Activated T-helper 1 cell treated with anti-CD3 and anti-CD28 coated beads, Interleukin-12 subunit alpha, Interleukin-12 subunit beta, Interleukin-2, Interleukin-4 antibody, amounts not matched to agents 30 ng/mL and 10 ng/mL and 1 ng/mL, durations not matched to agents 14 hours and 24 hours and 36 hours (primary cell): ENCODE measurements at regions not wholly inside any gene's neighbourhood (a gene's known extent, or its start where the extent isn't known, plus 50 kb on each side); places are given as distances from the start of the nearest gene placed in this dataset.

Experiments
- DNase-seq: peaks from one replicate; pipeline ENCODE4 v3.0.0; 2021; ENCODE audit warnings: low spot score
- H3K27ac Mint-ChIP-seq: one replicate; pipeline ENCODE4 v1.8.0; 2021; ENCODE audit warnings: mild to moderate bottlenecking, mixed read lengths
- H3K27me3 Mint-ChIP-seq: one replicate; pipeline ENCODE4 v1.8.0; 2022; ENCODE audit warnings: mild to moderate bottlenecking, moderate library complexity, mixed read lengths; ENCODE audit not compliant: insufficient read depth
- H3K36me3 Mint-ChIP-seq: one replicate; pipeline ENCODE4 v1.8.0; 2021; ENCODE audit warnings: low read depth, mixed read lengths
- H3K4me1 Mint-ChIP-seq: one replicate; pipeline ENCODE4 v1.8.0; 2021; ENCODE audit warnings: low read depth, mixed read lengths
- H3K4me3 Mint-ChIP-seq: one replicate; pipeline ENCODE4 v1.8.0; 2021; ENCODE audit warnings: mild to moderate bottlenecking, moderate library complexity, mixed read lengths
- H3K9me3 Mint-ChIP-seq: one replicate; pipeline ENCODE4 v1.8.0; 2021; ENCODE audit warnings: mixed read lengths
- intact Hi-C: fragments of 100-400 bp; cut with micrococcal nuclease; formaldehyde crosslinking; loops from one replicate; pipeline ENCODE4 v1.15.1; 2024

DNA sequence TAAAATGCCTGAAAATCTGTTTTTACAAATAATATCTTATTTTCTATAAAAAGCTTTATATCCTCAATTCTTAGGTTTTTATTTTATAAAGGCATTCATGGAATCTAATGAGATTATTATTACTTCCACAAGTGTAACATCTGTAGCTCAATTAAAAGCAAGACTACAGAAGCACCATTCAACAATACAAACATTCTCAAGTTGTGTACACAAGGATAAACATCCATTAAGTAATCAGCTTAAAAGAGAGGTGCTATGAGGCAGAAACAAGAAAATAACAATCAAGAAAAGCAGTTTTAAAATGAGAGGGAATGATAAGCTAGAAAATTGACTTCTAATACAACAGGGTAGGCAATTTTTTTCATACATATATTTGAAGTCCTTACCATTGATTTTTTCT, 326.1 kb downstream of the MRPL39 start:
- peaks cover 4% of the 10 kb centered on the region for H3K27me3 Mint-ChIP-seq
- DNase-seq, result no peak
- H3K9me3 Mint-ChIP-seq, result no peaks in the 10 kb centered on the region
- intact Hi-C loops, result loop anchor here (10.0 kb wide), 1 partner anchor 294 kb away; no protein-coding TSS in a partner anchor
- H3K36me3 Mint-ChIP-seq, result no peaks in the 10 kb centered on the region
- no peak overlapping the region for H3K4me3 Mint-ChIP-seq
- H3K27ac Mint-ChIP-seq, result no peak overlapping the region
- no peaks in the 10 kb centered on the region for H3K4me1 Mint-ChIP-seq

GRCh38 chr21:25280061-25280460, 327.2 kb downstream of the MRPL39 start:
- Mint-ChIP-seq H3K27me3 (peaks cover 4% of the 10 kb centered on the region), H3K4me1 (no peaks in the 10 kb centered on the region), H3K9me3 (no peaks in the 10 kb centered on the region), H3K4me3 (no peak overlapping the region), H3K27ac (no peak overlapping the region), H3K36me3 (no peaks in the 10 kb centered on the region)
- no peak for DNase-seq
- intact Hi-C loops, result loop anchor here (10.0 kb wide), 1 partner anchor 295 kb away; no protein-coding TSS in a partner anchor

DNA sequence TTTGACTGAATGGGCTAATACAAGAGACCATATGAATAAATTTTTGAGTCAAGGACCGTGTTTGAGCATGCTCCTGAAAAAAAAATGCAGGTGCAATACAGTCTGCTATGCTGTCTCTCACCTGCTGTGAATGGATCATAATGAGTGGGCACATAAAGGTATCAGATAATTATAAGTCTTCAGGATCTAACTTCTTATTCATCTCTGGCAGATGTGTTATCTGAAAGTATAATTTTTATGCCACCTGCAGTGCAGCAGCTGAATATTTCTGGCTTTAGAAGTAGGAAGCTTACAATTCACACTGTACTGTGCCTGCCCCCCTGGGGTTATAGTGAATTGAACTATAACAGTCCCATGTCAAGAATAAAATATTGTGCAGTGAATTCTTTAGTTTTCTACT, 333.3 kb downstream of the MRPL39 start:
- DNase-seq, result no peak
- no peaks in the 10 kb centered on the region for H3K9me3 Mint-ChIP-seq
- no peaks in the 10 kb centered on the region for H3K27me3 Mint-ChIP-seq
- intact Hi-C loops, result no loop called here
- no peak overlapping the region for H3K4me3 Mint-ChIP-seq
- no peaks in the 10 kb centered on the region for H3K4me1 Mint-ChIP-seq
- no peak overlapping the region for H3K27ac Mint-ChIP-seq
- no peaks in the 10 kb centered on the region for H3K36me3 Mint-ChIP-seq

DNA sequence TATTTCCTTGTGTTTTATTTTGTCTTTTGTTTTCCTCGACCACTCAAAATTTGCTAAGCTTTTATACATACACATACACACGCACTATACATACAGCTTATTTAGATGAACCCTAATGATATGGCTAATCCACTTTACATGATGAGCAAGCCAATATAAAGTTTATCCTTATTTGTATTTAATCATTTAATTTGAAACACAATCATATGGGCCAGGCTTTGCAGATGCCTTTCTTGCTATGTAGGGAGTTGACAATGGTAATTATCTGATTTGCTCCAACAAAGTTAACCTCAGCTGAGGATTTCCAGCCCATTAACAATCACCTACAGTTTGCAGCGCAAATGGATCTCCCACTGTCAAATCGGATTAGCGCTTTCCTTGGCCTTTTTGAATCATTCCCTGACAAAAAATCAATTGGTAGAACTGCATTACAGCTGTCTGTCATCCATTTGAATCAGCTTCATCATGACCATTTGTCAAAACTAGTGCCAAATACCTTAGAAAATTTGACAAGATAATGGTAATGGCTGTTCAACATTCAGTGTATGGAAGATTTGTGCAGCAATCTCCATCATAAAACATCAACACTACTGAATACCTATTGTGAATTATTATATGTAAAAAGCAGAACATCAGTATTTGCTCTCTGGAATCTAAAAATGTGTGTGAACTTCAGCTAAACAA, 352.6 kb downstream of the MRPL39 start:
- no peak overlapping the region for H3K27ac Mint-ChIP-seq
- H3K36me3 Mint-ChIP-seq, result no peaks in the 10 kb centered on the region
- intact Hi-C loops, result no loop called here
- no peaks in the 10 kb centered on the region for H3K9me3 Mint-ChIP-seq
- H3K27me3 Mint-ChIP-seq, result peaks cover 6% of the 10 kb centered on the region
- no peaks in the 10 kb centered on the region for H3K4me1 Mint-ChIP-seq
- no peak overlapping the region for H3K4me3 Mint-ChIP-seq
- no peak for DNase-seq

DNA sequence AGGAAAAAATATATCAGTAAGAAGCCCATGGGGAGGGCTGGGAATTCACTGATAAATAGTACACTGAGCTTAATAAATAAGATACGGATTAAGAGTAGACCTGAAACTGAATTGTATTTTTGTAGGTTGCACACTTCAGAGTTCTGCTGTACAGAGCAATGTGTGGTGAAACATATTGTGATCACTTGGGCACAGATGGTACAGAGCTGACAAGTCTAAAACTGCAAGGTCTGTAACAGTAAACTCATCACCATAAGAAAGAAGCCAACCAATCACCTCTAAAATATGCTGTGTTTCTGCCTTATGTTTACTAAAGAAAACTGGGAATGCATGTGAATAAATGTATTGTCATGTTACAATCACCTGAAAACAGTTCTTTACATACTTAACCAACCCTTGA, 360.7 kb downstream of the MRPL39 start:
- Mint-ChIP-seq H3K27ac (no peak overlapping the region), H3K4me1 (no peaks in the 10 kb centered on the region), H3K27me3 (peaks cover 2% of the 10 kb centered on the region), H3K4me3 (no peak overlapping the region), H3K9me3 (no peaks in the 10 kb centered on the region), H3K36me3 (no peaks in the 10 kb centered on the region)
- no peak for DNase-seq
- intact Hi-C loops, result no loop called here

GRCh38 chr21:25244735-25245134, 362.5 kb downstream of the MRPL39 start:
- no peaks in the 10 kb centered on the region for H3K4me1 Mint-ChIP-seq
- H3K9me3 Mint-ChIP-seq, result no peaks in the 10 kb centered on the region
- DNase-seq, result no peak
- intact Hi-C loops, result no loop called here
- H3K4me3 Mint-ChIP-seq, result no peak overlapping the region
- no peaks in the 10 kb centered on the region for H3K36me3 Mint-ChIP-seq
- H3K27me3 Mint-ChIP-seq, result no peaks in the 10 kb centered on the region
- no peak overlapping the region for H3K27ac Mint-ChIP-seq

GRCh38 chr21:25243808-25244207, 363.5 kb downstream of the MRPL39 start:
- no peak for DNase-seq
- Mint-ChIP-seq H3K27me3 (no peaks in the 10 kb centered on the region), H3K4me1 (no peaks in the 10 kb centered on the region), H3K36me3 (no peaks in the 10 kb centered on the region), H3K9me3 (no peaks in the 10 kb centered on the region), H3K4me3 (no peak overlapping the region), H3K27ac (no peak overlapping the region)
- intact Hi-C loops, result no loop called here

DNA sequence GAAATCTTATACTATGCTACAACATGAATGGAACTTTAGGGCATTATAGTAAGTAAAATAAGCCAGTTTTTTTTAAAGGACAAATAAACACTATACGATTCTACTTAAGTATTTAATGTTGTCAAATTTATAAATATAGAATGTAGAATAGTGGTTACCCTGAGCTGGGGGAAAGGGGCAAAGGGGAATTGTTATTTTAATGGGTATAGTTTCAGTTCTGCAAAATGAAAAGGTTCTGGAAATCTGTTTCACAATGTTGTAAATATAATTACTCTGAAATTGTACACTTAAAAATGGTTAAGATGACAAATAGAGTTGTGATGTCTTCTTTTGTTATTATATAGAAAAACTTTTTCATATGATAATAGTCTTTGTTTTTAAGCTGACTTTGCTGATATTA, 366.3 kb downstream of the MRPL39 start:
- Mint-ChIP-seq H3K4me3 (no peak overlapping the region), H3K4me1 (no peaks in the 10 kb centered on the region), H3K27me3 (no peaks in the 10 kb centered on the region), H3K27ac (no peak overlapping the region), H3K9me3 (peaks cover 10% of the 10 kb centered on the region), H3K36me3 (no peaks in the 10 kb centered on the region)
- intact Hi-C loops, result no loop called here
- no peak for DNase-seq

GRCh38 chr21:25234857-25235801, 372.2 kb downstream of the MRPL39 start:
- peaks cover 4% of the 10 kb centered on the region for H3K4me1 Mint-ChIP-seq
- no peak overlapping the region for H3K4me3 Mint-ChIP-seq
- H3K36me3 Mint-ChIP-seq, result no peaks in the 10 kb centered on the region
- H3K27ac Mint-ChIP-seq, result no peak overlapping the region
- peaks cover 15% of the 10 kb centered on the region for H3K9me3 Mint-ChIP-seq
- intact Hi-C loops, result no loop called here
- DNase-seq, result no peak
- peaks cover 4% of the 10 kb centered on the region for H3K27me3 Mint-ChIP-seq

DNA sequence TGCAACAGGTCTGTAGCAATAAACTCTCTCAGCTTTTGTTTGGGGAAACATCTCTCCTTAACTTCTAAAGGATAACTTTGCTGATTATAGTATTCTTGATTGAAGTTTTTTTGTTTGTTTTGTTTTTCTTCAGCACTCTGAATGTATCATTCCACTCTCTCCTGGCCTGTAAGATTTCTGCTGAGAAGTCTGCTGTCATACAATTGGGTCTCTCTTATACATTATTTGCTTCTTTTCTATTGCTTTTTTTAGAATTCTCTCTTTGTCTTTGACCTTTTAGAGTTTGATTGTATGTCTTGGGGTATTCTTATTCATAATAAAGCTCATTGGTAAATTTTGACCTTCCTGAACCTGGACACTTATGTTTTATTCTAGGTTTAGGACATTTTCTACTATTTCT, 386.3 kb downstream of the MRPL39 start:
- intact Hi-C loops, result no loop called here
- no peaks in the 10 kb centered on the region for H3K4me1 Mint-ChIP-seq
- no peak overlapping the region for H3K27ac Mint-ChIP-seq
- DNase-seq, result no peak
- H3K36me3 Mint-ChIP-seq, result no peaks in the 10 kb centered on the region
- H3K4me3 Mint-ChIP-seq, result no peak overlapping the region
- H3K27me3 Mint-ChIP-seq, result no peaks in the 10 kb centered on the region
- H3K9me3 Mint-ChIP-seq, result peaks cover 7% of the 10 kb centered on the region

DNA sequence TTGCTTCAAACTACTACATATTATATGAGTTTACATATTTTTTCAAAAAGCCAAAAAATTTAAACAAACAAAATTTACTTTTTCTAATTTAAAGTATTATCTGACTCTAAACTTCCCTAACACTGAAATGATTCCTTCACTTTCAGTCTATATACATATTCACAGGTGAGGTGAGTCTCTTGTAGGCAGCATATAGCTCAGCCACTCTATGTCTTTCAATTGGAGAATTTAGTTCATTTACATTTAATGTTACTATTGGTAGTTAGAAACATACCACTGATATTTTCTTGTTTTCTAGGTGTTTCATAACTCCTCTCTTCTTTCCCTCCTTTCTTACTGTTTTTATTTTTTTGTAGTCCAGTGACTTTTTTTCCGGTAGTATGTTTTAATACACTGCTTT, 387.1 kb downstream of the MRPL39 start:
- Mint-ChIP-seq H3K4me1 (no peaks in the 10 kb centered on the region), H3K27ac (no peak overlapping the region), H3K4me3 (no peak overlapping the region), H3K36me3 (no peaks in the 10 kb centered on the region), H3K9me3 (peaks cover 7% of the 10 kb centered on the region), H3K27me3 (no peaks in the 10 kb centered on the region)
- intact Hi-C loops, result no loop called here
- no peak for DNase-seq

GRCh38 chr21:25215698-25216384, 391.4 kb downstream of the MRPL39 start:
- Mint-ChIP-seq H3K9me3 (peaks cover under 1% of the 10 kb centered on the region), H3K4me3 (no peak overlapping the region), H3K36me3 (no peaks in the 10 kb centered on the region), H3K27me3 (no peaks in the 10 kb centered on the region), H3K27ac (no peak overlapping the region), H3K4me1 (no peaks in the 10 kb centered on the region)
- intact Hi-C loops, result no loop called here
- no peak for DNase-seq

DNA sequence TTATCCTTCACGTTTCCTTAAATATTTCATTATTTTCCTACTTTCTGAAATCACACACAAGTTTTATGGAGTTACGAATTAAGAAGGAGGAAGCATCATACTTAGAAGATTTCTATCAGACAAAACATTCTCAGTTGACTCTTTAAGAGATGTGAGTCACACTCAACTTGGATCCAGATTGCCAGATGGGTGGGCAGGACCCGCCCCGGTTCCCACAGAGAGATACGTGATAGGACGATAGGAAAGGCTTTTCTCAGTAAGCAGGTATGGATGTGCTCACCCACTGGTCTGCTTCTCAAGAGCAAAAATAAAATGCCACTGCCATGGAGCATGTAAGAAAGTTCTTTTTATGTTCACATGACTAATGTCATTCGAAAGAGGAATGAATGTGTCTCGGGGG, 392.6 kb downstream of the MRPL39 start:
- no peak for DNase-seq
- Mint-ChIP-seq H3K4me3 (no peak overlapping the region), H3K27me3 (no peaks in the 10 kb centered on the region), H3K27ac (no peak overlapping the region), H3K9me3 (no peaks in the 10 kb centered on the region), H3K4me1 (no peaks in the 10 kb centered on the region), H3K36me3 (no peaks in the 10 kb centered on the region)
- intact Hi-C loops, result no loop called here
